Activated CD4-positive, alpha-beta T cell treated with anti-CD3 and anti-CD28 coated beads, Interleukin-2, Interleukin-4, amounts not matched to agents 100 ng/mL and 50 ng/mL, durations not matched to agents 16 hours and 8 hours (primary cell): ENCODE measurements at regions not wholly inside any gene's neighbourhood (a gene's known extent, or its start where the extent isn't known, plus 50 kb on each side); places are given as distances from the start of the nearest gene placed in this dataset.
"Not testable (repeated sequence)": the region's sequence is repeated elsewhere in the genome, so short reads cannot be mapped to it uniquely, and the experiment has no call there.

Experiments used
- DNase-seq: peaks from one replicate; pipeline ENCODE4 v3.0.0-alpha.2; 2020; ENCODE audit warnings: low spot score

DNA sequence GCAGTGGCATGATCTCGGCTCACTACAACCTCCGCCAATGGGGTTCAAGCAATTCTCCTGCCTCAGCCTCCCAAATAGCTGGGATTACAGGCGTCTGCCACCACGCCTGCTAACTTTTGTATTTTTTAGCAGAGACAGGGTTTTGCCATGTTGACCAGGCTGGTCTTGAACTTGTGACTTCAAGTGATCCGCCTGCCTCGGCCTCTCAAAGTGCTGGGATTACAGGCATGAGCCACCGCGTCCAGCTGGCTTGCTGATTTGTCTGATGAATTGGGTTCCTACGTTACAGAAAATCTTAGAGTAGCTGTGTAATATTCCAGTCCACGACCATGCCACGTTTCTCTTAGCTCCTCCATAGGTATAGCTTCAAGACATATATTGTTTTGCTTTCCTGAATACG is 102.6 kb upstream of the OTOS start:
- DNase-seq = not testable (repeated sequence)

GRCh38 chr2:240244543-240244942 is 104.1 kb upstream of the OTOS start:
- DNase-seq = no peak

DNA sequence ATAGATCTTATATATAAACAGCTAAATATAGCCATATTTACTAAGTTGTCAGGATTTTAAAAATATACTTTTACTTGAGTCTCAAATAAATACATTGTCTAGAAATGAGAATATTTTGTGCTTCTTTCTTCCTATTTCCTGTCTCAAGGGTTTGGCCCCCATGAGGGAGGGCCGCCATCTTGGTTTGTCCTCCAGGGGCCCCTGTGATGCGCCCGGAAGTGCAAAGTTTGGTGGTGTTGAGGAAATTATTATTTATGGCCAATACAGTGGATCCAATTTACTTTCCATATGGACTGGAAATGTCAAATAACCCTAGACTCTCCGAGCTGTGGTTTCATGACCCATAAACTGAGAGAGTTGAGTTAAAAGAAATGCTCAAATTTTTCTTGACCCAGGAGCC is 104.7 kb upstream of the OTOS start:
- DNase-seq = no peak

DNA sequence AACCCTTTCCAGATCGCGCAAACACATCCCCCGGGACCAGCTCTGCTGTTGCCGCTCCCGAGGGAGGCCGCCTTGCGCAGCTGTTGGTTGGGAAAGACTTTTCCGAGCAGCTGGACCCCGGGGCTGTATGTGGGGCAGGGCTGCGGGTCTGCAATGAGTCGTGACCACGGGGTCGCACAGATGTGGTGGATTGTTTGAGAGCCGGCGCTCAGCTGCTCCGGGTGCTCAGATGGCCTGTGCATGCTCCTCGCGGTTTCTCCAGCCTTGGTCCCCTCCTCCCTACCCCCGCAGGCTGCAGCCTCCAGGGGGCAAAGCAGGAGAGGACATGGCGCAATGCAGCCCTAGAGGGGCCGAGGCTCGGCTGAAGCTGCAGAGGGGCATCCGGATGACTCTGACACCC is 105.2 kb upstream of the OTOS start:
- no peak for DNase-seq

DNA sequence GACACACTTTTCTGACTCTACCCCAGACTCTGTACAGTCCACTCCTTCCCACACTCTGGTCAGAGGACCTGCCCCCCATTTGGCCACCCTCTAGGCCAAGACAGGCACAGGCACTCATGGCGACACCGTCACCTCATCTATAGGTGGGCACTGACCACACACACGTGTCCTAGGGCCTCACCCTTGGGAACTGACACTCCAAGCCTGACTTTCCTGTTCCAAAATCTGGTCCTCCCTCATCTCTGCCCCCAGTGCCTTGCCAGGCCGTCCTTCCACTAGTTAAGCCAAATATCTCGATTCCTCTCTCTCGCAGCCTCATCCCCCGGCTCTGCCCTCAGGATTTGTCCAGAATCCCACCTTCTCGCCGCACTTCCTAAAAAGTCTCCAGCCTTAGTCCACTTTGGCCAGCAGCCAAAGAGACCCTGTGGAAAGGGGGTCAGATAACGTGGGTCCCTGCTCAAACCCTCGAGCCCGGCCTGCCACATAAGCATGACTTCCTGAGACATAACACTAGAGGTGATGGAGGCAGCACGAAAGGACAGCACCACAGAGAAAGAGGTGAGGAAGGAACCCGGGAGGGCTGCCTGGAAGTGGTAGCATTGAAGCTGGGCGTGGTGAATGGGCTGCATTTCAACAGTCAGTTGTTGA is 105.8 kb upstream of the OTOS start:
- DNase-seq = no peak

DNA sequence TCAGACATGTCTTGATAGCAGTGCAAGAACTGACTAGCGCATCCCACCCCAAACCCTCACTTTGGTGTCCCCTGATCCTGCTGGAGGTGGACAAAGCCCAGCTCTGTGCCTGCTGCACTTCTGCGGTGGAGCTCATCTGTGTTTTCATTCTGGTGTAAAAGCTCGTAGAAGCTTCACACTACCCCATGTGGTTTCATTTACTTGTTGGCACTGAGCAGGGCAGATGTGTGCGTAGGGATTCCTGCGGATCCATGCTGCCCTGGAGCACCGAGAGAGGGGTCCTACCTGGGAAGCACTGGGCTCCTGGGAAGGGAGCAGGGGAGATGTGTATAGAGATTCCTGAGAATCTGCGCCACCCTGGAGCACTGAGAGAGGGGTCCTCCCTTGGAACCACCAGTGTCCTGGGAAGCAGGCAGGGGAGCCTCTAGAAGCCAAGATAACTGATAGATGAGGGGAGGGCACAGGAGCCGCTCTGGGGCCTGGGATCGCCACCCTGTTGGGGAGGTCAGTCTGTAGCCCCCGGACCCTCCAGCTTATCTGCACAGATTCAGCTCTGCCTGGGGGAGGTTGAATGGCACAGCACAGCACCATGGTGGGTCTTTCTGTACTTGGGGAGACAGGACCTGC is 106.9 kb upstream of the OTOS start:
- DNase-seq = no peak

GRCh38 chr2:240247868-240248720 is 107.6 kb upstream of the OTOS start:
- DNase-seq = no peak

DNA sequence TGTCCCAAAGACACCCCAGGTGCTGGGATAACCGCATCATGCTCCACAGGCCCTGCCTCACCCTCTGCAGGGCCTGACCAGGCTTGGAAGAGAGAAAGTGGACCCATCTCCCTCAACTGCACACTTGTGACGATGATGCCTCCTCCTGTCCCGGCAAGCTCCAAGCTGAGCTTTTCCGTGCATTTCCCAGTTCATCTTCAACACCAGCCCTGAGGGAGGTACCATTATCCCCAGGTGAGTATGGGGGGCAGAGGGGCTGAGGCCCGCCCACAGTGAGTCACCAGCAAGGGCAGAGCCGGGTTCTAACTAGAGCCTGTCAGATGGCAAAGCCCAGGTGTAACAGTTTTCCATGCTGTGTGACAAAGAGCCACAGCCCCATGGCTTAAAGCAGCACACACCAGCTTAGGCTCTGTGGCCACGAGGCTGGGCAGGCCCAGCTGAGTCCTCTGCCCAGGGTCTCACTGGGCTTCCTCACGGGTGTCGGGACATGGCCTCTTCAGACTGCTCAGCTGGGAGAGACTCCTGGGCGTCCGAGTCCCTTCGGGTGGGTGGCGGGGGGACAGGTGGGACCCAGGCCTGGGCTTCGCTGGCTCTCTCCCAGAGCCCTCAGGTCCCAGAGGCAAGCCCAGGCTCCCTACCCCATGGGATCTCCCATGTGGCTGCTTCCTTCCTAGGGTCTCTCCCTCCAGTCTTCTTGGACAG is 108.4 kb upstream of the OTOS start:
- DNase-seq = no peak

GRCh38 chr2:240249423-240250149 is 109.1 kb upstream of the OTOS start:
- DNase-seq = no peak

GRCh38 chr2:240250150-240250984 is 109.9 kb upstream of the OTOS start:
- DNase-seq = no peak

- no peak for DNase-seq
Observed at GRCh38 chr2:240250985-240251847, 110.8 kb upstream of the OTOS start.

DNA sequence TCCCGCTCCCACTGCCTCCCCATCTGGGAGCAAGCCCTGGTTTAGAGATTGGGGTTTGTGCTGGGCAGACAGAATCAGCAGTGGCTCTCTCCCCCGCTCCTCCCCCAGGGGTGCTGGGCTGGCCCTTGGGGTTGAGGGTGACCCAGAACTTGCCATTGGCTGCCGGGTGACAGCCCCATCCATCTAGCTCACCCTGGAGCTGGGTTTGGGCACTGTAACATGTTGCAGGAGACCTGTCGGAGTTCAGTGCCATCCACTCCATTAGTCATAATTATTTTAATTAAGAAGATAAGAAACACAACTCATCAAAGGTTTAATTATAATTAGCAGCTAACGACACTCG is 111.4 kb upstream of the OTOS start:
- DNase-seq = no peak

- no peak for DNase-seq
Observed at GRCh38 chr2:240252191-240252871, 111.9 kb upstream of the OTOS start.

DNA sequence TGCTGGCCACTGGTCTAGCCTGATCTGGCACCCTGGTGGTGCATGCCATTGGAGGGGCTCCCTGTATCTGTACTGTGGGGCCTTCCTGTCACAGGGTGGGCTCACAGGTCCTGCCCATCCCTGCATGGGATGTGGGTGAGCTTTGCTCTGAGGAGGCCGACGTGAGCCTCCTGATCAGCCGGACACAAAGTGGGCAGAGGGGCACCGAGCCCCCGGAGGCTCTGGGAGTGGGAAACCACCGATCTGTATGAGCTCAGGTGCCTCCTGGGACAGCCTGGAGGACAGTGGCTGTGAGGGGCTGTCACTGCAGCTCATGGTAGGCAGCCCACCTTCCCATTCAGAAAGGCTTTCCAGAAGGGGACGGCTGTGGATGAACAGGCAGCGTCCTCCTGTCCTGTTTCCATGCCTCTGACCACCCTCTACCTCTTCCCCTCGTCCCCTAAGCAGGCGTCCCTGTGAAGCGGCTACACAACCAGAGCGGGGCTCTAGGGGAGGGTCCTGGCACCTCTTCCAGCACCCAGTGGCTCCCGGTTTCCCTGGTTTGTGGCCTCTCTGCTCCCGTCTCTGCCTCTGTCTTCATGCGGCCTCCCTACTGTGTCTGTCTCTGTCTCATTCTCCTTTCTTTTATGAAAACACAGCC is 112.5 kb upstream of the OTOS start:
- DNase-seq = no peak

- DNase-seq = no peak
Observed at GRCh38 chr2:240253583-240254145, 113.2 kb upstream of the OTOS start.

- no peak for DNase-seq
Observed at GRCh38 chr2:240254337-240255164, 114.1 kb upstream of the OTOS start.

DNA sequence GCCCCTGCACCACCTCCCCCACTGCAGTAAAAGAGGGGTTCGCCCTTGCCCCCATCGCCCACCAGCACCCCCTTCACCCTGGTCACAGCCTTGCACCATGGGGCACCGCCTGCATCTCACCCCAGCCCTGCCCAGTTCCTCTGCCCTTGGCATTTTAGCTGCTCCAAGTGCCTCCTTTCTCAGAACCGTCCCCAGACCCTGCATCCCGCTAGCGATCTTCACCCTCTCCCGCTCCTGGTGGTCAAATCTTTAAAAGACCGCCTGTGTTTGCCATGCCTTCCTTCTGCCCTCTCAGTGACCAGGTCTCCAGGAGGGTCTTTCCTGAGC is 114.7 kb upstream of the OTOS start:
- no peak for DNase-seq
